Endodermal cell (in vitro differentiated cells): ENCODE measurements at regions not wholly inside any gene's neighbourhood (a gene's known extent, or its start where the extent isn't known, plus 50 kb on each side); places are given as distances from the start of the nearest gene placed in this dataset.

ENCODE experiments used
- DNase-seq: peaks from one replicate; pipeline ENCODE4 v3.0.0-alpha.2; 2017
- H3K27ac ChIP-seq: 2 replicates; pipeline ENCODE4 v1.5.1; 2013; ENCODE audit warnings: mild to moderate bottlenecking, low read depth, low read length, moderate library complexity
- H3K27me3 ChIP-seq: 2 replicates; pipeline ENCODE4 v1.6.1; 2013; ENCODE audit warnings: mild to moderate bottlenecking, low read length, moderate library complexity; ENCODE audit not compliant: insufficient read depth, control insufficient read depth, poor library complexity, severe bottlenecking
- H3K36me3 ChIP-seq: 2 replicates; pipeline ENCODE4 v1.7.0; 2013; ENCODE audit warnings: mild to moderate bottlenecking, low read length, moderate library complexity; ENCODE audit not compliant: control insufficient read depth, insufficient read depth
- H3K4me1 ChIP-seq: one replicate; pipeline ENCODE4 v1.7.0; 2013; ENCODE audit warnings: low read length; ENCODE audit not compliant: control insufficient read depth, insufficient read depth
- H3K4me3 ChIP-seq: 2 replicates; pipeline ENCODE4 v1.5.1; 2013; ENCODE audit warnings: mild to moderate bottlenecking, low read length, moderate library complexity
- H3K9ac ChIP-seq: 2 replicates; pipeline ENCODE4 v1.6.1; 2013; ENCODE audit warnings: mild to moderate bottlenecking, low read length, moderate library complexity; ENCODE audit not compliant: poor library complexity, severe bottlenecking; ENCODE audit errors: extremely low read depth
- H3K9me3 ChIP-seq: 2 replicates; pipeline ENCODE4 v1.6.1; 2013; ENCODE audit warnings: mild to moderate bottlenecking, low read length, moderate library complexity; ENCODE audit not compliant: control insufficient read depth
- H3K27ac Mint-ChIP-seq: 2 replicates; pipeline ENCODE4 v1.8.0; 2020; ENCODE audit warnings: mixed read lengths
- H3K27me3 Mint-ChIP-seq: 2 replicates; pipeline ENCODE4 v1.8.0; 2021; ENCODE audit warnings: mild to moderate bottlenecking, mixed read lengths; ENCODE audit not compliant: insufficient read depth
- H3K36me3 Mint-ChIP-seq: 2 replicates; pipeline ENCODE4 v1.8.0; 2020; ENCODE audit warnings: low read depth, mixed read lengths
- H3K4me1 Mint-ChIP-seq: 2 replicates; pipeline ENCODE4 v1.8.0; 2020; ENCODE audit warnings: mixed read lengths
- H3K4me3 Mint-ChIP-seq: 2 replicates; pipeline ENCODE4 v1.8.0; 2020; ENCODE audit warnings: mild to moderate bottlenecking, moderate library complexity, mixed read lengths
- H3K9me3 Mint-ChIP-seq: 2 replicates; pipeline ENCODE4 v1.8.0; 2020; ENCODE audit warnings: mild to moderate bottlenecking, mixed read lengths
- CTCF ChIP-seq: fragments of 200-600 bp; sonication (generic); conservative IDR thresholded peaks from 2 replicates; pipeline ENCODE4 v1.5.0; 2021; ENCODE audit warnings: antibody characterized with exemption, mild to moderate bottlenecking
- WGBS, 2 experiments: methylation state at CpG; one replicate each; pipeline versions ENCODE4 v1.1.5 to v1.1.7; 2013; ENCODE audit warnings: missing lambda C conversion rate in 2 of 2, mixed read lengths in 1 of 2; ENCODE audit not compliant: insufficient coverage in 1 of 2, insufficient read length in 1 of 2; 5-methylcytosine and 5-hydroxymethylcytosine counted together

DNA sequence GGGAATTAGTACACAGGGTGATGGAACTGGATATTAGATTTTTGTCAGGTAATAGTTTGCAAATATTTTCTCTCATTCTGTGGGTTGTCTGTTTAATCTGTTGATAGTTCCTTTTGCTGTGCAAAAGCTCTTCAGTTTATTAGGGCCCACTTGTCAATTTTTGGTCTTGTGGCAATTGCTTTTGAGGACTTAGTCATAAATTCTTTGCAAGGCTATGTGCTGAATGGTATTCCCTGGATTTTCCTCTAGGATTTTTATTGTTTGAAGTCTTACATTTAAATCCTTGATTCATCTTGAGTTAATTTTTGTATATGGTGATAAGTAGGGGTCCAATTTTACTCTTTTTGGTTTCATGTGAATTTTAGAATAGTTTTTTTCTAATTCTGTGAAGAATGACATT is 111.3 kb downstream of the ARRDC4 start:
- no peaks in the 10 kb centered on the region for H3K36me3 ChIP-seq
- Mint-ChIP-seq H3K4me1 (no peaks in the 10 kb centered on the region), H3K36me3 (no peaks in the 10 kb centered on the region), H3K27me3 (peaks cover 2% of the 10 kb centered on the region), H3K4me3 (no peak overlapping the region), H3K27ac (no peak overlapping the region), H3K9me3 (peaks cover 3% of the 10 kb centered on the region)
- no peak overlapping the region for H3K27ac ChIP-seq
- no peaks in the 10 kb centered on the region for H3K4me1 ChIP-seq
- no peak overlapping the region for H3K9ac ChIP-seq
- H3K4me3 ChIP-seq = no peak overlapping the region
- no peaks in the 10 kb centered on the region for H3K27me3 ChIP-seq
- no peak for TF ChIP-seq CTCF
- no peak for DNase-seq
- H3K9me3 ChIP-seq = no peaks in the 10 kb centered on the region

GRCh38 chr15:98075441-98075840 is 114.9 kb downstream of the ARRDC4 start:
- no peaks in the 10 kb centered on the region for H3K27me3 ChIP-seq
- H3K27ac ChIP-seq = no peak overlapping the region
- Mint-ChIP-seq H3K36me3 (no peaks in the 10 kb centered on the region), H3K4me1 (no peaks in the 10 kb centered on the region), H3K4me3 (no peak overlapping the region), H3K27ac (no peak overlapping the region), H3K27me3 (no peaks in the 10 kb centered on the region), H3K9me3 (no peaks in the 10 kb centered on the region)
- no peaks in the 10 kb centered on the region for H3K36me3 ChIP-seq
- TF ChIP-seq CTCF = no peak
- DNase-seq = no peak
- no peaks in the 10 kb centered on the region for H3K4me1 ChIP-seq
- no peak overlapping the region for H3K4me3 ChIP-seq
- no peaks in the 10 kb centered on the region for H3K9me3 ChIP-seq
- no peak overlapping the region for H3K9ac ChIP-seq

DNA sequence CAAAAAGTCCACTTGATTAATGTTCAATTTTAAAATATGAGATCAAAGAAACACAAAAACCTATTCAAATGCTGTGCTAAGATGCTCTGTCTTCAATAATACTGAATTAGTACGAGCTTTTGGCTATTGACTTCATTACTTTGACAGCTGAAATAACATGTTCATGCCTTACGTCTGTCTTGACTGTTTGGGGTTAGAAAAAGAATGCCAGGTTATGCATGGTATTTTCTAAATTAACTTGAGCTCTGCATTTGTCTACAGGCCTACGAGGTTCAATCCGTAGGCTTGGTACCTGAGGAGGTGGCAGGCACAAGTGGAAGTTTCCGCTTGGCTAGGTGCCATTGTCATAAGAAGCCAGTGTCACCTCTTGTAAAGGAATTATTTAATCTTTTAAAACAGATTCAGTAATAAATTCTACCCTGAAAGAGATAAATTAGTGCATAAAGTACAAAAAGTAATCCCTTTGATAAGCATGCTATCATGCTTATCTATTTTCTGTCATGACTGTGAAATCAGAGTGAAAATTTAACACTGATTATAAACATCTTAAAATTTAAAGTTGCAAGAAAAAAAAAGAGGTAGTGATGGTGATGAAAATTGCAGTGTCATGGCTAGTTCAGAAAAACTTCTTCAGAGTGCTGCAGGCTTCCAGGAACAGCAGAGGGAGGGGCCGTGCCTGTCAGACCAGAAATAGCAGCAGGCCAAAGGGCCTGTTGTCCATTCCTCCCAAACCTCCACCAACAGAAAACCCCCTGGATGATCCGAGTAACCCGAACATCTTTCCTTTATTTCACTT is 115.7 kb downstream of the ARRDC4 start:
- H3K4me3 Mint-ChIP-seq = no peak overlapping the region
- no peak overlapping the region for H3K27ac Mint-ChIP-seq

More for the DNA sequence above, 115.7 kb downstream of the ARRDC4 start:
- Histone ChIP-seq H3K9ac (no peak overlapping the region), H3K4me3 (no peak overlapping the region), H3K36me3 (no peaks in the 10 kb centered on the region), H3K27me3 (no peaks in the 10 kb centered on the region), H3K9me3 (no peaks in the 10 kb centered on the region), H3K27ac (no peak overlapping the region), H3K4me1 (no peaks in the 10 kb centered on the region)
- no peaks in the 10 kb centered on the region for H3K4me1 Mint-ChIP-seq
- no peaks in the 10 kb centered on the region for H3K36me3 Mint-ChIP-seq
- H3K27me3 Mint-ChIP-seq = no peaks in the 10 kb centered on the region
- peak; percentile 41 for DNase-seq
- H3K9me3 Mint-ChIP-seq = no peaks in the 10 kb centered on the region
- TF ChIP-seq CTCF = no peak
- WGBS, 2 experiments = 77 to 91% methylated on average over 4 to 8 of the region's 8 CpGs
